Stomach (tissue), 4 donors: ENCODE measurements at regions not wholly inside any gene's neighbourhood (a gene's known extent, or its start where the extent isn't known, plus 50 kb on each side); places are given as distances from the start of the nearest gene placed in this dataset.

Experiments
- EP300 ChIP-seq: sonication (generic); formaldehyde crosslinking; IDR thresholded peaks from one replicate; pipeline ENCODE4 v1.6.1; 2017; ENCODE audit warnings: antibody characterized with exemption
- POLR2A ChIP-seq, 4 donors: fragments of 450-650 bp; IDR thresholded peaks; one replicate each; pipeline ENCODE4 v1.6.1; 2016; ENCODE audit warnings: antibody characterized with exemption in 4 of 4, control low read depth in 2 of 4, mild to moderate bottlenecking in 1 of 4, moderate library complexity in 1 of 4
- POLR2AphosphoS5 ChIP-seq, 3 donors: sonication (generic); formaldehyde crosslinking; IDR thresholded peaks; one replicate each; pipeline ENCODE4 v1.6.1; 2016; ENCODE audit warnings: antibody characterized with exemption in 3 of 3
- TF ChIP-seq, protein P1 (sequence below), 7 experiments: fragments of 450-650 bp in 4 of 7; fragments of 200-600 bp in 3 of 7; sonication (generic) in 3 of 7; IDR thresholded peaks; one replicate each; pipeline ENCODE4 v1.5.1; 2016 to 2019; ENCODE audit warnings: antibody characterized with exemption in 7 of 7, control low read depth in 2 of 7, mild to moderate bottlenecking in 1 of 7

DNA sequence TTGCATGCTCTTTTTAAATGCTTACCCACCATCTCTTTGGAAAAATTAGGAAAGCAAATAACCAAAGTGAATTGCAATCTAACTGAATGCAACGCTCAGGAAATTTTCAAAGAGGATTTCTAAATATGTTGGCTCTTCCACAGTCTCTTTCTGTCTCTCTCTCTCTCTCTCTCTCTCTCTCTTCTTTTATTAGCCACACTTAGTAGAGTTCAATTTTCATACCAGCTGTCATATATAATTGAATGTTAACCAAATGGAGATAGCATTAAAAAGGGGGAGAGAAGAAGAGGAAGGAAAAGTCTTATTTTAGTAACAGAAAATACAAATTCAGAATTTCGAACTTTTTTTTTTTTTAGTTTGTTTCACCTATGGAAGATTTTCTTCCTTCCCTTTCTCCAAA is 235.9 kb upstream of the GBE1 start:
- no peak for TF ChIP-seq POLR2A (IDR thresholded peaks at IDR 0.05)
- TF ChIP-seq, protein P1, sequence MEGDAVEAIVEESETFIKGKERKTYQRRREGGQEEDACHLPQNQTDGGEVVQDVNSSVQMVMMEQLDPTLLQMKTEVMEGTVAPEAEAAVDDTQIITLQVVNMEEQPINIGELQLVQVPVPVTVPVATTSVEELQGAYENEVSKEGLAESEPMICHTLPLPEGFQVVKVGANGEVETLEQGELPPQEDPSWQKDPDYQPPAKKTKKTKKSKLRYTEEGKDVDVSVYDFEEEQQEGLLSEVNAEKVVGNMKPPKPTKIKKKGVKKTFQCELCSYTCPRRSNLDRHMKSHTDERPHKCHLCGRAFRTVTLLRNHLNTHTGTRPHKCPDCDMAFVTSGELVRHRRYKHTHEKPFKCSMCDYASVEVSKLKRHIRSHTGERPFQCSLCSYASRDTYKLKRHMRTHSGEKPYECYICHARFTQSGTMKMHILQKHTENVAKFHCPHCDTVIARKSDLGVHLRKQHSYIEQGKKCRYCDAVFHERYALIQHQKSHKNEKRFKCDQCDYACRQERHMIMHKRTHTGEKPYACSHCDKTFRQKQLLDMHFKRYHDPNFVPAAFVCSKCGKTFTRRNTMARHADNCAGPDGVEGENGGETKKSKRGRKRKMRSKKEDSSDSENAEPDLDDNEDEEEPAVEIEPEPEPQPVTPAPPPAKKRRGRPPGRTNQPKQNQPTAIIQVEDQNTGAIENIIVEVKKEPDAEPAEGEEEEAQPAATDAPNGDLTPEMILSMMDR (IDR thresholded peaks at IDR 0.05): no peak
- TF ChIP-seq EP300: no peak
- TF ChIP-seq POLR2AphosphoS5 (IDR thresholded peaks at IDR 0.05): no peak
